RPMI8226 (cell line): ENCODE measurements at regions not wholly inside any gene's neighbourhood (a gene's known extent, or its start where the extent isn't known, plus 50 kb on each side); places are given as distances from the start of the nearest gene placed in this dataset.

ENCODE experiments used
- DNase-seq: peaks from one replicate; pipeline ENCODE4 v3.0.0-alpha.2; 2015

GRCh38 chr3:6531153-6531552, 329.8 kb upstream of the GRM7 start:
- no peak for DNase-seq

- DNase-seq = no peak
Observed at GRCh38 chr3:6532101-6532500, 328.8 kb upstream of the GRM7 start.

- peak; percentile 61 for DNase-seq
Observed at GRCh38 chr3:6540981-6541380, 319.9 kb upstream of the GRM7 start.

- DNase-seq = no peak
Observed at GRCh38 chr3:6542795-6543194, 318.1 kb upstream of the GRM7 start.

- DNase-seq = no peak
Observed at GRCh38 chr3:6549296-6549695, 311.6 kb upstream of the GRM7 start.

DNA sequence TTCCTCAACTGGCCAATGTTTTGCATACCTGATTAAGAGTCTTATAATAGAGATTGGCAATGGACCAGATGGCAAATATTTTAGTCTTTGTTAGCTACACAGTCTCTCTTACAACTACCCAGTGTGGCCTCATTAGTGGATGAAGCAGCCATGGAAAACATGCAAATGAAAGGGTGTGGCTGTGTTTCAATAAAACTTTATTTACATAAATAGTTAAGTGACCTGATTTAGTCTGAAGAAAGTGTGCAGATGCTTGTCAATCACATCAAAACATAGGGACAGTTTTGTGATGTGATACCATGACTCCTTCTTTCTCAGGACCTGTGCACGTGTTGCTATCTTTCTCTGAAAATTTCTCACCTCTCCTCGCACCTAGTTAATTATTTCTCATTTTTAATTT, 309.8 kb upstream of the GRM7 start:
- DNase-seq = no peak

- DNase-seq = no peak
Observed at GRCh38 chr3:6560259-6560658, 300.7 kb upstream of the GRM7 start.

GRCh38 chr3:6567241-6567640, 293.7 kb upstream of the GRM7 start:
- no peak for DNase-seq

GRCh38 chr3:6568999-6569493, 291.9 kb upstream of the GRM7 start:
- DNase-seq = no peak

DNA sequence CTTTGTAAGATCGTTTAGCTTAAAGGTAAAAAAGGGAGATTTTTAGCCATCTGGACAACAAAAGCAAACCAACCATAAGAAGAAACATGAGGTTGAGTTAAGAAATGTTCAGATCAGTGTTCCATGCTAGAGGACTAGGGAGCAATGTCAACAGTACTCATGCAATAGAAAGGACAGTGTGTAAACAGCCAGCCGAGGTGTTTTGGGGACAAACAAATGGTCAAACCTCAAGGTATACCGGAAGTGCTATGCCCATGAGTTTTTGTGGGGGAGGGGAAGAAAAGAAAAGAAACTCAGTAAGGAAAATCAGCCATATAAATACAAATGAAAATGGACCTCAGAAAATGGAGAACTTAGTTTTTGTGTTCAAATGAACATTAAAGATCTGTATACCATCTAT, 289.5 kb upstream of the GRM7 start:
- peak; percentile 9 for DNase-seq

DNA sequence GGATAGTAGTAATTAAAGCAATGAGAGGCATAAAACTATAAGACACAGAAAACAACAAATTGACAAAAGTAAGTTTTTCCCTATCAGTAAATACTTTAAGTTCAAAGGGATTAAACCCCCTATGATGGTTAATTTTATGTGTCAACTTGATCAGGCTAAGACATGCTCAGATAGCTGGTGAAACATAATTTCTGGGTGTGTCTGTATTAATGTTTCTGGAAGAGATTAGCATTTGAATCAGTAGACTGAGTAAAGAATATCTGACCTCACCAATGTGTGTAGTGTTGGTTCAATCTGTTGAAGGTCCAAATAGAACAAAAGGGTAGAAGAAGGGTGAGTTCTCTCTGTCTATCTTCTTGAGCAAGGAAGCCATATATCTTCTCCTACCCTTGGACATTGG, 283.3 kb upstream of the GRM7 start:
- no peak for DNase-seq

DNA sequence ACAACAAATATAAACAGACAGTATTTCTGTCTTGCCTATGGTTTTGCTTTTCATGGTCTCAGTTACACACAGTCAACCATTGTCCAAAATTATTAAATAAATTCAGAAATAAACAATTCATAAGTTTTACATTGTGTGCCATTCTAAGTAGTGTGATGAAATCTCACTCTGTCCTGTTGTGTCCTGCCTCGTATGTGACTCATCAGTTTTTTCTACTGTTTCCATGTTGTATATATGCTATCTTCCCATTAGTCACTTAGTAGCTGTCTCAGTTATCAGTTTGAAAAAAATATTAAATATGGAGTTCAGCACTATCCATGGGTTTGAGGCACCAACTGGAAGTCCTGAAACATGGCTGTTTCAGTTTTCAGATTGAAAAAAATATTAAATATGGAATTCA, 282.4 kb upstream of the GRM7 start:
- no peak for DNase-seq

DNA sequence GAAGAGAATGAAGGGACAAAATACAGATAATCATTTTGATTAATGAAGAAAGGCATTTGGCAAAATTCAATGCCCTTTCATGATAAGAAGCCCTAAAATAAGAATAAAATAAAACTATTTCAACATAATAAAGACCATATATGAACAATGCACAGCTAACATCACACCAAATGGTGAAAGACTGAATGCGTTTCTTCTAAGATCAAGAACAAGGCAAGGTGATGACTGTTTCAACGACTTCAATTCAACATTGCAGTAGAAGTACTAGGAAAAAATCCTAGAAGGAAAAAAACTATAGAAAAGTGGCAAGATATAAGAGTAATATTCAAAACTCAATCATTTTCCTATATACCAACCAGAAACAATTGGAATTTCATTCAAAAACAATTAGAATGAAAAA, 280.1 kb upstream of the GRM7 start:
- no peak for DNase-seq

DNA sequence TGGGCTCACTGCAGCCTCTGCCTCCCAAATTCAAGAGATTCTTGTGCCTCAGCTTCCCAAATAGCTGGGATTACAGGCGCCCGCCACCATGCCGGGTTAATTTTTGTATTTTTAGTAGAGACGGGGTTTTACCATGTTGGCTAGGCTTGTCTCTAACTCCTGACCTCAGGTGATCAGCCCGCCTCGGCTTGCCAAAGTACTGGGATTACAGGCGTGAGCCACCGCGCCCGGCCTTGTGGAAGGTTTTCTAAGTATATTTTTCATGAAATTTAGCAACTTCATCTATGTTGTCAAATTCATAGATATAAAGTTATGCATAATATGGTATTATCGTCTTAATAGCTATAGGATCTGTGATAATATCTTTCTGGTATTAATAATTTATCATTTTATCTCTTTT, 275.6 kb upstream of the GRM7 start:
- no peak for DNase-seq

DNA sequence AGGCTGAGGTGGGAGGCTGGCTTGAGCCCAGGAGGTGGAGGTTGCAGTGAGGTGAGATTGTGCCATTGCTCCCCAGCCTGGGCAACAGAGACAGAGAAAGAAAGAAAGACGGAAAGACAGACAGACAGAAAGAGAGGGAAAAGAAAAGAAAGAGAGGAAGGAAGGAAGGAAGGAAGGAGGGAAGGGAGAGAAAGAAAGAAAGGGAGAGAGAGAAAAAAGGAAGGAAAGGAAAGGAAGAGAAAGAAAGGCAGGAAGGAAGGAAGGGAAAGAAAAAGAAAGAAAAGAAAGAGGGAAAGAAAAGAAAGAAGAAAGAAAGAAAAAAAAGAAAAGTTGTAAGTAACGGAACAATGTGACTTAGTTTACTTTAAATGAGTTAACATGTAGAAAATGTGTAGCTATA, 260.7 kb upstream of the GRM7 start:
- no peak for DNase-seq

- DNase-seq = no peak
Observed at GRCh38 chr3:6601374-6601773, 259.5 kb upstream of the GRM7 start.

DNA sequence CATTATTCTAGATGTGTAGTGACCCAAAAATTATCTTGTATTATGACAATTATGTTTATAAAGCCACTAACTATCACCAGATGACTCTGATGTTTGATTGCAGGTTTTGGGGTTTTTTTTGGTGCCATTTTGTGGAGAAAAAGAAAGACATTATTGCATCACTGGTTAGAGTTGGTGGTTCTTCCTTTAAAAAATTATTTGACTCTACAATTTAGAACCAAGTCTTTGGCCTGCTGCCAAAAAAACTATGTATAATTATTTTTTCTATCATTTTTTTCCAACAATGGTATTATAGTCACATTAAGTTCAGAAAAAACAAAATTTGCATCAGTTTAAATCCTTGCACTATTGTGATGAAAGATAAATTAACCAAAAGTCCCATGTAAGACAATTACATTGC, 258.6 kb upstream of the GRM7 start:
- DNase-seq = no peak

GRCh38 chr3:6605227-6605626, 255.7 kb upstream of the GRM7 start:
- no peak for DNase-seq

GRCh38 chr3:6608843-6609242, 252.1 kb upstream of the GRM7 start:
- no peak for DNase-seq

DNA sequence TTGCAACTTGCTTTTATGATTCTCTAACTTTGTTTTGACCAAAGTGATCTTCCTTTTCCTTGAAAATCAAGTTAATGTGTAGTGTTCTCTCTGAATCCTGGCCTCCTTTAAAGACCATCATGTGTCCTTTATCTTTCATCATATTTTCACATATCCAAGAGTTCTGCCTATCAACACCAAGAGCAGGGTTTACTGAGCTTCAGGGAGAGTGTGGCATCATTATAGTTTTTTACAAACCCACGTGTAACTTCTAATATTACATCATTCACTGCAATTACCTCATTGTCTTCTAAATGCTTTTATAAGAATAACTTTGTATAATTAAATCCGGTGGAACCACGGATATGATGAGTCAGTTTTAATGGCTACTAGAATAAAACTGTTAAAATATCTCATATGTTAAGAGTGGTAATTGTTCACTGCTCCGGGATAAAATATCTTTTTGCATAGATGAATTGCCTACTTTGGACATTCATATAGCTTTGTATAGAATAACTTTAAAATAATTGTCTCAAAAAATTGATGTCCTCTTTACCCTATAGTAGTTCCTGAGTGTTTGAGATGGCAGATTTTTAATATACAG, 248.8 kb upstream of the GRM7 start:
- no peak for DNase-seq

- DNase-seq = no peak
Observed at GRCh38 chr3:6622260-6622659, 238.7 kb upstream of the GRM7 start.

DNA sequence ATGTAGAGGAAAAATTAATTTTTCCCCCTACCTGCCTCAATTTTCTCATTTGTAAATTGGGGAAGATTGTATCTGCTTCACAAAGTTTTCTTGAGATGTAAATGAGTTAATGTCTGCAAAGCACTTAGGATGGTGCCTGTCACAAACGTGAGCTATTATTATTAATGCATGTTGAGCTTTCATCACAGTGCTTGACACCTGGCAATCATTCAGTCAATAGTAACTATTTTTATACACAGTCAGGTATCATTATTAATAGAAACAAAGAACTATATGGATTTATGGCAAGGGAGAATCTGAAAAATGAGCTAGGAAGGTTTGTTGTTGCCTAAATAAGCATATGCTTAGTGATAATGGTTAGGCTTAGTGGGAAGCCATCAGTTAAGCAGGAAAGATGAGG, 238.2 kb upstream of the GRM7 start:
- no peak for DNase-seq

GRCh38 chr3:6631376-6631775, 229.5 kb upstream of the GRM7 start:
- no peak for DNase-seq

GRCh38 chr3:6640907-6641306, 220.0 kb upstream of the GRM7 start:
- no peak for DNase-seq

- DNase-seq = peak; percentile 48
Observed at GRCh38 chr3:6644070-6644929, 216.6 kb upstream of the GRM7 start.
